ENCODE measurements at regions not wholly inside any gene's neighbourhood (a gene's known extent, or its start where the extent isn't known, plus 50 kb on each side); places are given as distances from the start of the nearest gene placed in this dataset.
A peak's percentile ranks its signal among the peaks of the same experiment; 100 is the strongest.

GRCh38 chr18:6465281-6465680 lies 50.6 kb upstream of the L3MBTL4 start:
- no peaks in the 10 kb centered on the region for H3K4me1 ChIP-seq (ENCODE audit: control insufficient read depth, insufficient read depth, low read length)
- H3K4me3 ChIP-seq (ENCODE audit: low read length) = no peak overlapping the region
- DNase-seq = no peak
- no peaks in the 10 kb centered on the region for H3K9me3 ChIP-seq (ENCODE audit: control insufficient read depth, low read depth, low read length)
- WGBS (ENCODE audit: insufficient coverage, low lambda C conversion rate) = no CpG with 5 or more reads among the region's 1 CpG
- H3K27me3 ChIP-seq (ENCODE audit: control insufficient read depth, insufficient read depth, low read length) = no peaks in the 10 kb centered on the region
- no peak overlapping the region for H3K27ac ChIP-seq (ENCODE audit: low read length)
- no peaks in the 10 kb centered on the region for H3K36me3 ChIP-seq (ENCODE audit: control insufficient read depth, insufficient read depth, low read length)

GRCh38 chr18:6476190-6476589 lies 61.5 kb upstream of the L3MBTL4 start:
- no peaks in the 10 kb centered on the region for H3K36me3 ChIP-seq (ENCODE audit: control insufficient read depth, insufficient read depth, low read length)
- no peaks in the 10 kb centered on the region for H3K27me3 ChIP-seq (ENCODE audit: control insufficient read depth, insufficient read depth, low read length)
- H3K4me1 ChIP-seq (ENCODE audit: control insufficient read depth, insufficient read depth, low read length) = no peaks in the 10 kb centered on the region
- H3K27ac ChIP-seq (ENCODE audit: low read length) = no peak overlapping the region
- no peak for DNase-seq
- no peaks in the 10 kb centered on the region for H3K9me3 ChIP-seq (ENCODE audit: control insufficient read depth, low read depth, low read length)
- WGBS (ENCODE audit: insufficient coverage, low lambda C conversion rate) = no CpG with 5 or more reads among the region's 1 CpG
- no peak overlapping the region for H3K4me3 ChIP-seq (ENCODE audit: low read length)

DNA sequence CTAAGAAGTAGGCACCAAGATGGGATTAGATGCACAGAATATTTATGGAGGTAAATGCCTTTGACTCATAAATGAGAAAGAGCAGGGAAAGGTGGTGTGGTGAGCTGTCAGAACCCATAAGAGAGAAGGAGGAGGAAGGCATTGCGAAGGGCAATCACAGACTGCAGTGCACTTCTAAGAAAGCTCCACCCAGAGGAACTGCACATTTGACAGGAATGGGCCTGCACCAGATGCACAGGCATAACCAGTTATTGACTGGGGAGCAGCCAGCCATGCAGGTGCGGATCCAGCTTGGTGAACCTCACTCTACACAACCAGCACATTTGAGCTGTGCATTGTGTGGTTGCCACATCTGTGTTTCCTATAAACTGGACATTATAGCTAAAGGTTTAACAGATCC lies 62.2 kb upstream of the L3MBTL4 start:
- no CpG with 5 or more reads among the region's 2 CpGs for WGBS (ENCODE audit: insufficient coverage, low lambda C conversion rate)
- Histone ChIP-seq H3K4me1 (ENCODE audit: control insufficient read depth, insufficient read depth, low read length) (no peaks in the 10 kb centered on the region), H3K9me3 (ENCODE audit: control insufficient read depth, low read depth, low read length) (no peaks in the 10 kb centered on the region), H3K27me3 (ENCODE audit: control insufficient read depth, insufficient read depth, low read length) (no peaks in the 10 kb centered on the region), H3K36me3 (ENCODE audit: control insufficient read depth, insufficient read depth, low read length) (no peaks in the 10 kb centered on the region), H3K27ac (ENCODE audit: low read length) (no peak overlapping the region), H3K4me3 (ENCODE audit: low read length) (no peak overlapping the region)
- DNase-seq = no peak

DNA sequence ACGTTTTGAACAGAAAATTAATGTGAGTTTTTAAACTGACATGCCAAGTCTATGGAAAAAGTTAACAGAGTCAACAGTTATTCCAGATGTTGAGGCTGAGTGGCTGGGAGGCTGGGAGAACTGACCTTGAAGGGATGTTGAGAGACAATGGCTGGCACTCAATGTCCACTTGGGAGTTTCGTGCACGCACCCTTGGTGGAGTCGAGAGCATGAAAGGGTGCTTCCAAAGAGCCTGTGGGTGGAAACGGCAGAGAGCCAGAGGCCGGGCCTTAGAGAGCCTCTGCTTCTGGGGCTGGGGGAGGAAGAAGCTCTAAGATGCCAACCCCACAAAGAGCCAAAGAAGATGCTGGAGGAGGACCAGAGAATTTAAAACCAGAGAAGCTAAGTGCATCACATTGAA lies 63.4 kb upstream of the L3MBTL4 start:
- H3K4me3 ChIP-seq (ENCODE audit: low read length) = no peak overlapping the region
- H3K4me1 ChIP-seq (ENCODE audit: control insufficient read depth, insufficient read depth, low read length) = no peaks in the 10 kb centered on the region
- no peaks in the 10 kb centered on the region for H3K27me3 ChIP-seq (ENCODE audit: control insufficient read depth, insufficient read depth, low read length)
- WGBS (ENCODE audit: insufficient coverage, low lambda C conversion rate) = 50% methylated on average over 1 of the region's 6 CpGs
- no peak for DNase-seq
- no peak overlapping the region for H3K27ac ChIP-seq (ENCODE audit: low read length)
- H3K36me3 ChIP-seq (ENCODE audit: control insufficient read depth, insufficient read depth, low read length) = no peaks in the 10 kb centered on the region
- no peaks in the 10 kb centered on the region for H3K9me3 ChIP-seq (ENCODE audit: control insufficient read depth, low read depth, low read length)

DNA sequence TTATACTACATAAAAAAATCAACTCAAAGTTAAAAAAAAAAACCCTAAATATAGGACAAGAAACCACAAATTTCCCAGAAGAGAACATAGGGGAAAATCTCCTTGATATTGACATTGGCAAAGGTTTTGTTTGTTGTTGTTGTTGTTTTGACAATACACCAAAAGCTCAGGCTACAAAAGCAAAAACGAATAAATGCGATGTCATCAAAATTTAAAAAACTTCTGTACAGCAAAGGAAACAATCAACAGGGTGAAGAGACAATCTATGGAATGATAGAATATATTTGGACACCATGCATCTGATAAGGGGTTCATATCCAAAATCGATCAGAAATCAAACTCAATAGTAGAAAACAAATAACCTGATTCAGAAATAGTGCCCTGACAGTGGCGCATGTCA lies 65.0 kb upstream of the L3MBTL4 start:
- no peak for DNase-seq
- peaks cover 2% of the 10 kb centered on the region for H3K27me3 ChIP-seq (ENCODE audit: control insufficient read depth, insufficient read depth, low read length)
- no peaks in the 10 kb centered on the region for H3K36me3 ChIP-seq (ENCODE audit: control insufficient read depth, insufficient read depth, low read length)
- no peak overlapping the region for H3K27ac ChIP-seq (ENCODE audit: low read length)
- H3K9me3 ChIP-seq (ENCODE audit: control insufficient read depth, low read depth, low read length) = no peaks in the 10 kb centered on the region
- H3K4me1 ChIP-seq (ENCODE audit: control insufficient read depth, insufficient read depth, low read length) = no peaks in the 10 kb centered on the region
- H3K4me3 ChIP-seq (ENCODE audit: low read length) = no peak overlapping the region
- 100% methylated on average over 1 of the region's 4 CpGs for WGBS (ENCODE audit: insufficient coverage, low lambda C conversion rate)

DNA sequence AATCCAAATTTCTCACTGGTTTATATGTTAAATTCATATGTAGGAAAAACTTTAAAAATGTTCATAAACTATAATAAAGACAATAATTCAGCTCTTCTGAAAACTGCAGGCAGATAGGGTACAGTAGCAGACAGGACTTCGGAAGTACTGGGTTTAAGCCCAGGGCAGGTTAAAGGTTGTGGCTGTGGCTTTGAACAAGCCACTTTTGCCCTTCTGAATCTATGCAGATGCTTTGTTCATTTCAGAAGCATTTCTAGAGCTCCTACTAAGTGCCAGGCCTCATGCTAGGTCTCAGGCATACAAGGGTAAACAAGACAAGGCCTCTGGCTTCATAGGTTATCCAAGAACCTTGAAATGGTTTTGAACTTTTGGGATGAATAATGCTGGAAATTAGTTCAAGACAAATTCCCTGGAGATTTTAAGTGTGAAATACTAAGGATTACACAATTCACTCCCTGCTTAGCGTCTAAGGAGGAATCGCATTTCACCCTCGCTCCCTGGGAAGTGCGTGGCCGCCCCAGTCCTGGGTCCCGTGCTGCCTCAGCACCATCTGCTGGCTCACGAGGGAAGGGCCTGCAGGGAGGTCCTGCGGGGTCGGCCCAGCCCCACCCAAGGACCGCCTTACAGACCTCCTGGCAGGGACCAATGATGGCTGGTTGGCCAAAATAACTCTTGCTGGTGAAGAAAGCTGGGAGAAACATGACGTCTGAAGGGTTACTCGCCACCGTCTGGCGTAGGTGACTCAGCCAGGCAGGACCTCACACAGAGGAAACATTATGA lies 67.7 kb upstream of the L3MBTL4 start:
- WGBS (ENCODE audit: insufficient coverage, low lambda C conversion rate) = no CpG with 5 or more reads among the region's 15 CpGs
- peak; percentile 12 to 42 for DNase-seq
- Histone ChIP-seq H3K27me3 (ENCODE audit: control insufficient read depth, insufficient read depth, low read length) (peaks cover 2% of the 10 kb centered on the region), H3K4me1 (ENCODE audit: control insufficient read depth, insufficient read depth, low read length) (no peaks in the 10 kb centered on the region), H3K9me3 (ENCODE audit: control insufficient read depth, low read depth, low read length) (no peaks in the 10 kb centered on the region), H3K27ac (ENCODE audit: low read length) (no peak overlapping the region), H3K4me3 (ENCODE audit: low read length) (no peak overlapping the region), H3K36me3 (ENCODE audit: control insufficient read depth, insufficient read depth, low read length) (no peaks in the 10 kb centered on the region)

DNA sequence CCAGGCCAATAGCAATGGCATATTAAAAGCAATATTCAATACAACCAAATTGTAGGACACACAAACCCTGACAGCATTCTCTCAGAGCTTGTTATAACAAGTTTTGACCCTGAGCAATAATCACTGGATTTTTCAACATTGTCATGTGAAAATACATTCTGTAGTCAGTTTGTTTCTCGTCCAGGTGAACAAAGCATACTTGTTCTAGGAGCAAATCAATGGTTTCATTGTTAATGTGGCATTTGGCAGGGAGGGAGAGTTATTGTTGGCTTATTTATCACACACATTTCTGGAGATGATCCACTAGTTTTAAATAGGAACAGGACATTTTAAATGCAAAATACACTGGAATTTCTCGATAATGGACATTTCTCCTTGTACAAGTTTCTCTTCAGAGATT lies 69.9 kb upstream of the L3MBTL4 start:
- Histone ChIP-seq H3K27ac (ENCODE audit: low read length) (no peak overlapping the region), H3K9me3 (ENCODE audit: control insufficient read depth, low read depth, low read length) (no peaks in the 10 kb centered on the region), H3K27me3 (ENCODE audit: control insufficient read depth, insufficient read depth, low read length) (peaks cover 2% of the 10 kb centered on the region), H3K4me3 (ENCODE audit: low read length) (no peak overlapping the region), H3K4me1 (ENCODE audit: control insufficient read depth, insufficient read depth, low read length) (no peaks in the 10 kb centered on the region), H3K36me3 (ENCODE audit: control insufficient read depth, insufficient read depth, low read length) (no peaks in the 10 kb centered on the region)
- DNase-seq = no peak
- no CpG with 5 or more reads among the region's 2 CpGs for WGBS (ENCODE audit: insufficient coverage, low lambda C conversion rate)

DNA sequence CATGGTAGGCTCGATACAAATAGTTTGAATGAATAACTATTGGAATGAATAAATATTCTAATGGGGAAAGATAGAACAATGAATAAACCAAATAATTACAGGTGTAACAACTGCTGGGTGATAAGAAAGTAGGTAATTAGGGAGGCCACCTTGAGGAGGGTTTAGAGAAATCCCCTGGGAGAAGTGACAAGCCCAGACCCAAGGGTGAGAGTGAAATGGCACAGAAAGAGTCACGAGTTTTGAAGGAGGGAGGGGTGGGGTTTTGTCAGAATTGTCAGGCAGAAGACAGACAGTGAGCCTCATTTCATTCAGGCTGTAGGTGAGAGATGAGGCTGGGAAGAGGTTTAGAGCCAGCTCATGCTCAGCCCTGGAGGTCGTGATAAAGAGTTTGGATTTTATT lies 71.6 kb upstream of the L3MBTL4 start:
- Histone ChIP-seq H3K4me1 (ENCODE audit: control insufficient read depth, insufficient read depth, low read length) (no peaks in the 10 kb centered on the region), H3K27ac (ENCODE audit: low read length) (no peak overlapping the region), H3K27me3 (ENCODE audit: control insufficient read depth, insufficient read depth, low read length) (peaks cover 2% of the 10 kb centered on the region), H3K36me3 (ENCODE audit: control insufficient read depth, insufficient read depth, low read length) (no peaks in the 10 kb centered on the region), H3K4me3 (ENCODE audit: low read length) (no peak overlapping the region), H3K9me3 (ENCODE audit: control insufficient read depth, low read depth, low read length) (no peaks in the 10 kb centered on the region)
- WGBS (ENCODE audit: insufficient coverage, low lambda C conversion rate) = 60% methylated on average over 1 of the region's 3 CpGs
- no peak for DNase-seq

DNA sequence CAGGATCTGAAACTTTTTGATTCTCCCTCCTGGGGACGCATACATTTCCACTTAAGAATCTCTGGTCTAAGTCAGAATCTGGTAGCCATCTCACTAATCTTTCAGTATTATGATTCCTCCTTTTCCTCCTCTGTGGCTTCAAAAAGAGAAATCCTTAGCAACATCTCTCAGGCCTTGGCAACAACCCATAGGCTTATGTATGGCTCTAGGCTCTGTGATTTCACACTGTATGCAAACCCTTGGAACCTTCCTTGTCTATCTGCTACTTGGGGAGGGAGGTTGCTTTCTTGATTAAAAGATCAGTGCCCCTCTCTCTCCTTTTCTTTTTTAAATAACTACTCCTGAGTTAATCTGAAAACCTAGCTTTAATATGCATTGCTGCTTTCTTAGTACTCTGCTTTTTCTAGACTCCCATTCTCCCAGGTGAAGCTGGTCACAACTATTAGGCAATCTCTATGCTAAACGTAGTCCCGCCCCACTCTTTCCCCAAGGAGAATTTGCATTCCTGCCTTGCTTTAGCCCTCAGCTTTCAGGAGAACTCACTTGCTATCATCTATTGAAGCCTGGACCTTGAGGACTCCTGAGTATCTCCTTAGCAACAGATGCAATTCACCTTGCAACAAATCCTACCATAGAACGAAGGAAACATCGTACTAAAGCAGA lies 72.2 kb upstream of the L3MBTL4 start:
- Histone ChIP-seq H3K4me3 (ENCODE audit: low read length) (no peak overlapping the region), H3K27me3 (ENCODE audit: control insufficient read depth, insufficient read depth, low read length) (peaks cover 2% of the 10 kb centered on the region), H3K27ac (ENCODE audit: low read length) (no peak overlapping the region), H3K9me3 (ENCODE audit: control insufficient read depth, low read depth, low read length) (no peaks in the 10 kb centered on the region), H3K36me3 (ENCODE audit: control insufficient read depth, insufficient read depth, low read length) (no peaks in the 10 kb centered on the region), H3K4me1 (ENCODE audit: control insufficient read depth, insufficient read depth, low read length) (no peaks in the 10 kb centered on the region)
- WGBS (ENCODE audit: insufficient coverage, low lambda C conversion rate) = 70% methylated on average over 2 of the region's 5 CpGs
- no peak for DNase-seq

DNA sequence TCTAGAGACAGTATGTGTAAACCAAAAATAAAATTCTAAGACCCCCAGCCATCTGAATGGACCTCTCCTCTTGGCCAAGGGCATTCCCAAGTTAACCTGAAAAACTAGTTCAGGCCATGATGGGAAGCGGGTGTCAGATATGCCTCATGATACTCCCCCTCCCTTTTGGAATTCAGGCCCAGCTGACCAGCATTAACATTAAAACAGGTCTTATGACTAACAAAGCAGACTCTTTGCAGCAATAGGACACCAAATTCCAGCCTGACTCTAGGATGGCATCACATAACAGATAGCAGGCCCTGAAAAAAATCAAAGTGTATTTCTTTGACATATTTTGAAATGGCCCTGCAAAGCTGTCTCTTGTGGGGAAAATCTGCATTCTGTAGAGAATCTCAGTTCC lies 73.3 kb upstream of the L3MBTL4 start:
- H3K4me1 ChIP-seq (ENCODE audit: control insufficient read depth, insufficient read depth, low read length) = no peaks in the 10 kb centered on the region
- DNase-seq = no peak
- H3K36me3 ChIP-seq (ENCODE audit: control insufficient read depth, insufficient read depth, low read length) = no peaks in the 10 kb centered on the region
- no peaks in the 10 kb centered on the region for H3K9me3 ChIP-seq (ENCODE audit: control insufficient read depth, low read depth, low read length)
- no peak overlapping the region for H3K27ac ChIP-seq (ENCODE audit: low read length)
- H3K4me3 ChIP-seq (ENCODE audit: low read length) = no peak overlapping the region
- WGBS (ENCODE audit: insufficient coverage, low lambda C conversion rate) = no CpG with 5 or more reads among the region's 1 CpG
- H3K27me3 ChIP-seq (ENCODE audit: control insufficient read depth, insufficient read depth, low read length) = peaks cover 2% of the 10 kb centered on the region

GRCh38 chr18:6488956-6489355 lies 74.2 kb upstream of the L3MBTL4 start:
- H3K4me1 ChIP-seq (ENCODE audit: control insufficient read depth, insufficient read depth, low read length) = no peaks in the 10 kb centered on the region
- no peak overlapping the region for H3K4me3 ChIP-seq (ENCODE audit: low read length)
- H3K36me3 ChIP-seq (ENCODE audit: control insufficient read depth, insufficient read depth, low read length) = no peaks in the 10 kb centered on the region
- no peak for DNase-seq
- no peaks in the 10 kb centered on the region for H3K27me3 ChIP-seq (ENCODE audit: control insufficient read depth, insufficient read depth, low read length)
- no peaks in the 10 kb centered on the region for H3K9me3 ChIP-seq (ENCODE audit: control insufficient read depth, low read depth, low read length)
- WGBS (ENCODE audit: insufficient coverage, low lambda C conversion rate) = 100% methylated on average over 1 of the region's 1 CpG
- H3K27ac ChIP-seq (ENCODE audit: low read length) = no peak overlapping the region

All from large intestine (tissue), 3 donors.